ENCODE measurements at regions not wholly inside any gene's neighbourhood (a gene's known extent, or its start where the extent isn't known, plus 50 kb on each side); places are given as distances from the start of the nearest gene placed in this dataset.

DNA sequence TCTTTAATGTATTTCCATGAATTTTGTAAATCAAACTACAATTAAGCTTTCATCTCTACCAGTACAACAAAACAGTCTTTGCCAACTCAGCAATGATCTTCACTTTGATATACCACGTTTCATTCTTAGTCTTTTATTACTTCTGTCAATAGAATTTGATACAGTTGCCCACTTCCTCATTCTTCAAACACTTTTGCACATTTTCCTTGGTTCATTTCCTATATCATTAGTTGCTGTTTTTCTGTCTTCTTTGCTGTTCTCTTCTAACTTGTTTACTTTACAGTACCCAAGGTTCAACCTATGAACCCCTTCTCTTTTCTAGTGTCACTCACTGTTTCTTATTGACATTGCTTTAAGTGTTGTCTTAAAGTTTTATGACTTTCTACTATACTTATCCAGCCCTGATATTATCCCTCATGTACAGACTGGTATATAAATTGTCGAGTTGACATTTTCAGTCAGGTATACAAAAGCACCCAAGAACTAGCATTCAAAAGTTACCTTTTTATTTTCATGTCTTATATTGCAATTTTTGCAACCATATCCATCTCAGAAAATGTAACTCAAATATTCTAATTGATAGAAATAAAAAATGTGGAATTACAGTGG lies 903.1 kb downstream of the NSUN3 start:
- DNase-seq (ENCODE audit: low read depth in 3 of 3, low spot score in 1 of 3), result no peak

DNA sequence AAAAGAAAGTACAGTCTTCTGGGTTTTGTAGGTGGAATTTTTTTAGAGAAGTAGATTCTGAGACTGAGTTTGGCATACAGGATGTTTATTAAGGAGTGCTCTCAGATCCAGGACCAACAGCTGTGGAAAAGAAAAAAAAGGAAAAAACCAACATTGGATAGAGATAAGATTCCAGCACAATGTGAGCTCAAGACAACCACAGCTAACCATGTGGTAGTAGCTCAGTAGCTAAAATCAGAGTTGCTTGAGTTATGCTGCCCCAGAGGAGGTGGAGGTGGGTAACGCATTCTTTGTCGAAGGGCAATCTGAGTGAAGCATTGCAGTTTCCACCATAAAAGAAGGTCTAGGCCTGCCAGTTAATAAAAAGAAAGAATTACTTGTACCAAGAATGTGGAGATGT lies 904.3 kb downstream of the NSUN3 start:
- DNase-seq (ENCODE audit: low read depth in 3 of 3, low spot score in 1 of 3), result no peak

GRCh38 chr3:94968519-94968918 lies 905.7 kb downstream of the NSUN3 start:
- DNase-seq (ENCODE audit: low read depth in 3 of 3, low spot score in 1 of 3), result no peak

DNA sequence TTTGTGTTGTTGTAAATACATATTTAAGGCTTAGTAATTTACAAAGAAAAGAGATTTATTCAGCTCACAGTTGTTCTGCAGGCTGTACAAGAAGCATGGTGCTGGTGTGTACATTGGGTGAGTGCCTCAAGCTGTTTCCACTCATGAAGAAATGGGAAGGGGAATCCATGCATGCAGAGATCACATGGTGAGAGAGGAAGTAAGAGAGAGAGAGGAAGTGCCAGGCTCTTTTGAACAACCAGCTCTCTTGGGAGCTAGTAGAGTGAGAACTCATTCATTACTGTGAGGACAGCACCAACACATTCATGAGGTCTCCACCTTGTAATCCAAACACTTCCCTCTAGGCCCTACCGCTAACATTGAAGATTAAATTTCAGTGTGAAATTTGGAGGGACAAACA lies 909.2 kb downstream of the NSUN3 start:
- DNase-seq (ENCODE audit: low read depth in 3 of 3, low spot score in 1 of 3), result no peak

GRCh38 chr3:94978084-94978483 lies 915.2 kb downstream of the NSUN3 start:
- no peak for DNase-seq (ENCODE audit: low read depth in 3 of 3, low spot score in 1 of 3)

DNA sequence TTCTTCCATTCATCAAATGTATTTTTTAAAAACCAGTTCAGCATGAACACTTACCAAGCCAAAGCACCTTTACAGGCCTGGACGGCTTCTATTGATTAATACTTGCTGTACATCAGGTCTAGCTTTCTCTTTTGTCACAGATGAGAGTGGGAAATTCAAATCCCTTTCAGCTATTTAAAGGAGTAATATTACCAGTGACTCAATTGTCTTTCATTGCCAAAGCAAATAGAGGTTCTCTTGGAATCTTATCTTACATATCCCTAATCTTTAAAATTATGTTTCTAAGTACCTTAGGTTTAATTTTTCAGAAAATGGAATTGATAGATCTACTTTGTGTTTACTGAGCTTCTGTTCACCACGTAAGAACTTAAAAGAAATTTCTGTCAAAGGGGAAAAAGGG lies 922.9 kb downstream of the NSUN3 start:
- no peak for DNase-seq (ENCODE audit: low read depth in 3 of 3, low spot score in 1 of 3)

DNA sequence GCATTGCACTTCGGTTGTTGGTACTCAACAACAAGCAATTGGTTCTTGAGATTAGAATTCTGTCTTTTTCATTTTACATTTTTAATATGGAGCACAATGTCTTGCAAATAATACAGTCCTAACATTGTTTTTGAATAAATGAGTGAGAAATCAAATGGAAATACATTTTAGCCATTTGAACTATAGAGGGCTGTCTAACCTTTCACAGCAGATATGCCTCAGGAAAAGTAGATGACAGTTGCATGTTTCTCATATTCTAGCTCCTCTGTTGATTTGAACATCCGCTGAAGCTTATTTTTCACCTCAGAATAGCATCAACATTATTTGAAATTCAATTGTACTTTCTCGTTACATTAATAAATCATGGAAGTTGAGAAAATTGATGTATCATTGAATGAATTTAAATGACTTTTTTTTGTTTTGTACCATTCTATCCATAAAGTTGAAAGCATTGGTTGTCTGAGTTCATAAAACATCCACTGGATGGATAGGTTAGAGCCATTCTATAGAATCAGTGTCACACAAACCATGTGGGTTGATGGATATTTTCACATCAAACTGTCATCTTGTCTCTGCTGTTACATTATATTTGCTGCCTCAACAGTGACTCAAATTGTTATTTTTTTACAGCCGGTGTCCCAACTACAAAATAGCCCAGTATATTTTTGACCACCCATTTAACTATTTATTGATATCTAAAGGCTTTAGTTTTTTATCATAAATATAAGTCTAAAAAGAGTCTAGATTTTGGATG lies 928.3 kb downstream of the NSUN3 start:
- no peak for DNase-seq (ENCODE audit: low read depth in 3 of 3, low spot score in 1 of 3)

- no peak for DNase-seq (ENCODE audit: low read depth in 3 of 3, low spot score in 1 of 3)
Observed at GRCh38 chr3:94996743-94997142, 933.9 kb downstream of the NSUN3 start.

DNA sequence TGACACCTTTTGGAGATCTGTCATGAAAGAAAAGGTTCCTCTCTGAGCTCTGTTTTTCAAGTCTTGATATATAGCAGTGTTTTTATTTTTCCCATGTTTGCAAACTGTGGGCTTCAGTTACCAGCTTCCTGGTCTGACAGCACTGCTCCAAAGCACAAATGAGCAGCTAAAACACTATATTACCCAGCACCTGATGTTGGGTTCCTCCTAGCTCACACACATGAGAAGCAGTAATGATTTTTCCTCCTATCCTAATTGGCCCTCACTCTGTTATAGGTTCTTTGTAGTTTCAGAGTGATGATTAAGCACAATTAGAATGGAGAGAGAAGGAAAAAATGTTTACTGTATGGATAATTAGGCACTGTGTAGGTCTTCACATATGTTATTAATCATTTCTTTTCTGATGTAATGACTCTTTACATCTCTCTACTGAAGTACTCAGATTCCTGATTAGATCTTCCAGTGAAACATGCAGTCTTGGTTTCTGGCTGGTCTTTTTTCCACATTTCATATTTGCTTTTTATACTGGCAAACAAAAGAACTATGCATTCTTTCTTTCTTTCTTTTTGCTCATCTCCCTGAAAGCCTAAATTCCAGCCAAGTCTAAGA lies 939.7 kb downstream of the NSUN3 start:
- DNase-seq (ENCODE audit: low read depth in 3 of 3, low spot score in 1 of 3), result no peak

- DNase-seq (ENCODE audit: low read depth in 3 of 3, low spot score in 1 of 3), result no peak
Observed at GRCh38 chr3:95028688-95029087, 965.8 kb downstream of the NSUN3 start.

- DNase-seq (ENCODE audit: low read depth in 3 of 3, low spot score in 1 of 3), result no peak
Observed at GRCh38 chr3:95029644-95030043, 966.8 kb downstream of the NSUN3 start.

DNA sequence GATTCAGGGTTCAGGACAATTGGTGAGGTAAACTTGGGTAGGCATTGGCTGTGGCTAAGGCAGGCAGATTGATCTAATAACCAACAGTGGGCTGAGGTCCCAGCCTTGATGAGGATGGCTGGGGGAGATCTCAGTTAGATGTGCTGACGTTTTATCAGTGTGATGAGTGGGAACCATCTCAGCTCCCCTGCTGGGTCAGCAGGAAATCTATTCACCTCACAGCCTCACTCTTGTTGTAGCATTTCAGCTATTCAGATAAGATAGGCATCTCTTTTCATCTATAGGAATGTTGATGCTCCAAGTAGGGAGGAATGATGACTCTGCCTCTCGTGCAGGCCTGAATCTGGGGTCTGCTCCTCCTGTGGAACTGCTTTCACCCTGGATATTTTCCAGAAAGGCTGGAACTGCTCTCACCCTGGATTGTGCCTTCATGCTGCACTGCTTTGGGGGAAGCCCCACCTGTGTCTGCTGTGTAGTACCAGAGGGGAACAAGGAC lies 973.7 kb downstream of the NSUN3 start:
- DNase-seq (ENCODE audit: low read depth in 3 of 3, low spot score in 1 of 3), result no peak

- DNase-seq (ENCODE audit: low read depth in 3 of 3, low spot score in 1 of 3), result no peak
Observed at GRCh38 chr3:95037097-95037496, 974.2 kb downstream of the NSUN3 start.

GRCh38 chr3:95037927-95038326 lies 975.1 kb downstream of the NSUN3 start:
- DNase-seq (ENCODE audit: low read depth in 3 of 3, low spot score in 1 of 3), result no peak

DNA sequence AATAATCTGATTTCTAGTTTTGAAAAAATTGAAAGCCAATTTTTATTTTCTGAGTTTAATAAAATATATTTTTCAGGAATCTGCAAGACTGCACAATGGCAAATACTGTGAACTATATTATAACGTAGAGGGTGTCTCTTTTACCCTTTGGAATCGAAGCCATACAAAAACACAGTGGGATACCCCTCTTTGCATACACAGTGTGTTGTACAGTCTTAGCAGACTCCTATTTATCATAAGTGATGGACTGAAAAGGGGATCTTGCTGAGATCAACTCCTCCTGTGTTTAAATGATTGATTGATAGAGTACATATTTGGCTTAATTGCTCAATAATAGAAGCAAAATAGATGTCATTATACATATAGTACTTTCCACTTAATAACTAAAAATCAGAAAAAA lies 981.2 kb downstream of the NSUN3 start:
- DNase-seq (ENCODE audit: low read depth in 3 of 3, low spot score in 1 of 3), result no peak

GRCh38 chr3:95048564-95048963 lies 985.7 kb downstream of the NSUN3 start:
- DNase-seq (ENCODE audit: low read depth in 3 of 3, low spot score in 1 of 3), result no peak

DNA sequence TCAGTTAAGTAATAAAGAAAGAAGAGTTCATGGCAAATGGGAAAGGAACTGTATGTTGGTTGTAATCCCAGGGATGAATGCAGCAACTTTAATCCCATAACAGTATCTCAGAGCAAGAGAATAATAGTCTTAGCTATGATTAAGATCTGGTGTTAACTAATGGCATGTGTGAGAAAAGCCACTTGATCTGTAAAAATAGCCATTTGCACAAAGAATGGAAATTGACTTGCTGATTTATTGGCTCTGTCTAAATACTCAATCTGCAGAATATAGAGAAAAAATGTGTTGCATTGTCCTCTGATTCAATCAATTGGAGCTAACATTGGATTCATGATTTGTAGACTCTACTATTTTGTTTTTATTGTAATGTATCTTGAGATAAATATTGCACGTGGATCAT lies 987.0 kb downstream of the NSUN3 start:
- no peak for DNase-seq (ENCODE audit: low read depth in 3 of 3, low spot score in 1 of 3)

DNA sequence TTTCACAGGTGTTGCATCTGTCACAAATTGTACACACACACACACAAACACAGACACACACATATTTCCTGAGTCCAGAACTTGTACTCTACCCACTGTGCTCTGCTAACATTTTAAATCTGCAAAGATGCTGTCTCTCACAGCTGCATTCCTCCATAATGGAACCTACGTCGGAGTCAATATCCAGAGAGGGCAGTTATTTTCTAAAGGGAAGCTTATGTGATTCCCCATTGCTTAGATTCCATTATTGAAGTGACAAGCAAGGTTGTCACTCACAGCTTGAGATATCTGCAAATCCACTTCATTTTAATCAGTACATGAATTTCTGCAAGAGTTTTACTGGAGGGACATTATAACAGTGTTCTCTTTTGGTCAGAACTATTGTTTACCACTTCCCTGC lies 992.4 kb downstream of the NSUN3 start:
- DNase-seq (ENCODE audit: low read depth in 3 of 3, low spot score in 1 of 3), result no peak

DNA sequence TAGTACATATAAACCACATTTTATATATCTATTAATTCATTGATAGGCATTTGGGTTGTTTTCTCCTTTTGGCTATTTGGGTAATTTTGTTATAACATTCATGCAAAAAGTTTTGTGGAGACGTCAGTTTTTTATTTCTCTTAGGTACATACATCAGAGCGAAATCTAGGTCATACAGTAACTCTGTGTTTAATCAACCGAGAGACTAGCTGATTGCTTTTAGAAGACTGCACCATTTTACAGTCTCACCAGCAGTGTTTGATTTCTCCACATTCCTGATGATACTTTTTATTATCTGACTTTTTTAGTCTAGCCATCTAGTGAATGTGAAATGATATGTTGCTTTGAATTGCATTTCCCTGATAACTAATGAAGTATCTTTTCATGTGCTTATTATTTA lies 1019.3 kb downstream of the NSUN3 start:
- no peak for DNase-seq (ENCODE audit: low read depth in 3 of 3, low spot score in 1 of 3)

DNA sequence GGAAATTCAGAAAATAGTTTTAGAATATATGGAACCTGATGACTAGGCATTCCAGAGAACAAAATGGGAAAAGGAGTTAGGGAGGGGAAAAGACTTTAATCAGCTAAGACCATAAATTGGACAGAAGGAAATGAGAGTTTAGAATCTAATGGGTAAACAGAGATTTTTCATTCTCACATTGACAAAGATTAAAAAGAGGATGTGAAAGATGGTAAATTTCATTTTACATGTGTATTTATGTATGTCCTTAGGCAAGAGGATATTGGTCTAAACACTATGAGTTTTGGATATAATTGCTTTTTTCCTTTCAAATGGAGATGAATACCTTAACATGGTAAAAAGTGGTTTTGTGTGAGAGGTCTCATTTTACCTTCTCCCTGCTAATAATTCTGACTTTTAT lies 1021.9 kb downstream of the NSUN3 start:
- no peak for DNase-seq (ENCODE audit: low read depth in 3 of 3, low spot score in 1 of 3)

GRCh38 chr3:95088464-95088863 lies 1025.6 kb downstream of the NSUN3 start:
- no peak for DNase-seq (ENCODE audit: low read depth in 3 of 3, low spot score in 1 of 3)

DNA sequence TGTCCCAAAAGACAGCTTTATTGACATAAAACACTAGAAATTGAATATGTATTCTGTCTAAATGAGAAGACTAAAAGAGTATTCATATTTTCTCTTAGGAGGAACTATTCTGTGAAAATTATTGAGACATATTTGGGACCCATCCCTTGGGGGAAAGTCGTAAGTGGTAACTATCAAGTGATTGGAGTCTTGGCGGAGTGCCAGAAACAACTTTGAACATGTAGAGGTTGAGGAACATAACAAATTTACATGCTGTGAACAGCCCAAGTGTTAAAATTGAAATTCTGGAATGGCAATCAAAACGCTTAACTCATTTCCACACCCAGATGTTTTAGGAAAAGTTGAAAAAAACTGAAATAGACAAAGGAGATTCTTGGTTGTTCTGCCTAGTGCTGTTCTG lies 1034.6 kb downstream of the NSUN3 start:
- no peak for DNase-seq (ENCODE audit: low read depth in 3 of 3, low spot score in 1 of 3)

- no peak for DNase-seq (ENCODE audit: low read depth in 3 of 3, low spot score in 1 of 3)
Observed at GRCh38 chr3:95120921-95121320, 1058.1 kb downstream of the NSUN3 start.
